NCI-H187 treated with DMSO at 0.1 percent for 48 hours (cell line): ENCODE measurements at regions not wholly inside any gene's neighbourhood (a gene's known extent, or its start where the extent isn't known, plus 50 kb on each side); places are given as distances from the start of the nearest gene placed in this dataset.

ENCODE experiments used
- DNase-seq: peaks from one replicate; lab custom pipeline; 2025; lab: John Stamatoyannopoulos, UW

DNA sequence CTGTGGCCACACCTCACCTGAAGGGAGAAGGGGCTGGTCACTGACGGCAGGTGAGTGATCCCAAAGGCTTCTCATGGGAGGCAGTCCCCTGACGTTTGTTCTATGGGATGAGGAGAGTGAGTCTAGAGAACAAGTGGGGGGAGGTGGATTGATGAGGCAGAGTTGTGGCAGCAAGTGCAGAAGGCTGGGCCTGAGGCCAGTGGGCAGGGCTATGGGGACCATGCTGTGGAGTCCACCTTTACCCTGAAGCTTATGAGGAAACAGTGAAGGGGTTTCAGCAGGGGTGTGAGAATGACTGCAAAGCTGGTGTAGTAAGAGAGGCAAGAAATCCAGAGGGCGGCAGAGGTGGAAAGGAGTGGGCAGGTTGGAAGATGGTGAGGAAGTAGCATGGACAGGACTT lies 96.9 kb upstream of the PFN2 start:
- DNase-seq, result no peak

- no peak for DNase-seq
These were observed 94.3 kb upstream of the PFN2 start for GRCh38 chr3:150064971-150065370.

DNA sequence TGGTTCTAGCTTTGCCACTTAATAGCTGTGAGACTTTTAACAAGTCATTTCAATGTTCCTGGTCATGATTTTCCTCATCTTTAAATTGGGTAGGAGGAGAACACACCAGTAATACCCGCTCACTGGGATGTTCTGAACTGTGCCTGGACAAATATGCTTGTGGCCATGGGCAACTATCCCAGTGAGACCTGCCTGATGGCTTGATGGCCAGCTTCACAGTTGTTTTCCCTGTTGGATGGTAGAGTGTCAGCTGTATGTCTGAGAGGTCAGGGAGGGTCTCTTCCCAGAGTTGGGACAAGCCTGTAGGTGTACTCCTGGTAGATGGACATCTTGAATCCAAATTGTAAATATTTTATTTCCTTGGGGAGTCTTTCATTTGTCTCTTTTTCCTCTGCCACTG lies 92.5 kb upstream of the PFN2 start:
- no peak for DNase-seq

DNA sequence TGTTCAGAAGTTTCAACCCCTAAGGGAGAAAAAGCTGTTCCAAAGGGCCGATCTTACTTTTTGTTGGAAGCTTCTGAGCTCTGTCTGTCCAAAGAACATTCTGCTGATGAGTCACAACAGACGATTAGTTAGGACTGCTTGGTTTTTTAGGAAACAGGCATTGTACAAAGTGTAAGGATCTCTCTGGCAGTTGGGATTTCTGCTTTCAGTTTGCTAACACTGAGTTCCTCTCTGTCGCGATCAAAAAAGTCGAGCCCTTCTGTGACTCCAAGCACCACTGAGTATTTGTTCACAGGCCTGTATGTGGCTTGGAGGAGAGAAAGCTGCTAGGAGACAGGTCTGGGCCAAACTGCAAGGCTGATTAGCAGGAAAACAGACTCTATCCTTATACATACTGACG lies 91.8 kb upstream of the PFN2 start:
- DNase-seq, result no peak

DNA sequence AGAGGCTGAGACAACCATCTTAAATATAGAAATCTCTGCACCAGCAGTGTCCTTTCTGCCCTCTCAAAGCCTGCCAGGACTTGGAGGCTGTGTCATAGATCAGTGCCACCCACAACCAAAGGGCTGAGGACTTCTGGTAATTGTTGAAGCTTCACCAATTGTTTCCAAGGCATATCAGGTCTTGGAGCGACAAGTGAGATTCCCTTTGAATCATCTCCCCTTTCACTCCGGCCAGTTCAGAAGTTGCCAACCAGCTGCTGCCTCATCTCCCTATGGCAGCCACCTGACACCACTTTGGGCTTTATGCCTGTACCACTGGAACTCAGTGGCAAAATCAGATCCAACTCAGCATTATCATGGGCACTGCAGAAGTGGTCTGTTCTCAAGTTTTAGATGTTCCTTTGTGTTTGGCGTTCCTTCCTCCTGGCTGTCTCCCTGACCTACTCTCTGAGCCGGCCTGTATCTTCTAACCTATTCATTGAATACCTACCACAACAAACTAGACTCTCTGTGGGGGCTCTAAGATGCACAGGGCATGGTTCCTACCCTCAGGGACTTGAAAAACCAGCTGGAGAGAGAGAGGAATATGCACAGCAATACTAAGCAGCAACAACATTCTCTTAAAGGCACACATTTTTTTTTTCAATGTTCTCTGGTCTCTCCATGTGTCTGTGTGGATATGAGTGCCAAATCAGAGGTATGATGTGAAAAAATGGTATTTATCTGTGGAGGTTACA lies 90.8 kb upstream of the PFN2 start:
- DNase-seq, result no peak

DNA sequence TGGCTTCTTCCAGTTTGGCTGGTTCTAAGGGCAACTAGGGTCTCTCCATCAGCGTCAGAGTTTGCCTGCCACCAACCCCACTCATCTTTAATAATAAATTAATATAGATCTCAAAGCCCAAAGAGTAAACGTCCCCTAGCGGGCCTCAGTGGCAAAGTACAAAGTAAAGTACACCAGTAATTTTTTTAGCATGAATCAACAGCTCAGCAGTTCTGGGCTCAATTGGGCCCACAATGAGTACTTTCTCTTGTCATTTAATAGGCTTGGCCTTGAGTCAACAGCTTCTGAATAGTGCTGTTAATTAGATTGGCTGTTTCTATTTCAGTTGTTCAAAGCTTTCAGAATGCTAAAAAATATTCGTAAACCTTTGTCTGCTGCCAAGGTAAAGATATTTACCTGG lies 89.0 kb upstream of the PFN2 start:
- DNase-seq, result no peak

DNA sequence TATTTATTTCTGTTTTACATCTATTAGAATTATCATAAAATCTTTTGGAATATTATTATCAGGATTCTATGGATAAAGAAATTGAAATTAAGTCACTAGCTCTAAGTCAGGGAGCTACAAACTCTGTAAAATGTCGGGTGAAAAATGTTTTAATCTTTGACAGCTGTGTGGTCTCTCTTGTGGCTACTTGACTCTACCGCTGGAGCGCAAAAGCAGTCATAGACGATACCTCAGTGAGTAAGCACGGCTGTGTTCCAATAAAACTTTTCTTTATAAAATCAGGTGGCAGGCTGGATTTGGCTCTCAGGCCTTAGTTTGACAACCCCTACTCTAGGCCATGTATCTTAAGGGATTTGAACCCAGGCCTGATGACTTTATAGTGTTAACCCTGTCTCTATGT lies 88.5 kb upstream of the PFN2 start:
- DNase-seq, result no peak

DNA sequence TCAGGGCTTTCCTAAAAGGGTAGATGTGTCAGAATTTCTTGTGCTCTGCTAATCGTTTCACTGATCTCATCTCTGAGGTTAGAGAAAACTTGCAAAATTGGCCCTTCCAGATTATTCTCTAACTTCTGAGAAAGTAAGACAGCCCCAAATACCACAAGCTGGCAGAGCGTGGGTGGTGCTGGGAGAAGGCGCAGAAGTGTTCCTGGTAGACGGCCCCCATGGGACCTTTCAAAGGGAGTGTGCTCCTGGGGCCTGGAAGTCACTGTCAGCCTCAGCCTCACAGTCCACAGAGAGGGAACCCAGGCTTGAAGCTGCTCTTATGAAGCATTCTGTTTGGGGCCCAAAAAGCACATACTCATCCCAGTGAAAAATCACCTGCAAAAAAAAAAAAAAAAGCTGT lies 86.5 kb upstream of the PFN2 start:
- DNase-seq, result no peak

GRCh38 chr3:150055332-150055731 lies 84.6 kb upstream of the PFN2 start:
- DNase-seq, result no peak

- no peak for DNase-seq
These were observed 83.9 kb upstream of the PFN2 start for GRCh38 chr3:150054635-150055034.

GRCh38 chr3:150050510-150050909 lies 79.8 kb upstream of the PFN2 start:
- no peak for DNase-seq

DNA sequence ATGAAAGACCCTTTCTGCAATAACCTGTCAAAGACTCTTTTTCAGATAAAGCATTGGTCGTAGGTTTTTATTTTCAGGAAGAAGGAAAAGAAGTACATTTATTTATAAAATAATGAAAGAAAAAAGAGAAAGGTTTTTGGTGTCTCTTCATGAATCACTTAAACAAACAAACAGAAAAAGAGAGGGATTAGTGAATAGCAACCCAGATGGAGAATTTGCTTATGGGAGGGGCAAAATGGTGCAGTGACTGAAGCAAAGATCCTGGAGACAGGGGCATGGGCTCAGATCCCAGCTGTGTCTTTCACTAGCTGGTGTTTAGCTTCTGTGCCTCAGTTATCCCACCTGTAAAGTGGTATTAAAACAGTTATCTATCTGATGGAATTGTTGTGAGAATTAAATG lies 78.6 kb upstream of the PFN2 start:
- no peak for DNase-seq

DNA sequence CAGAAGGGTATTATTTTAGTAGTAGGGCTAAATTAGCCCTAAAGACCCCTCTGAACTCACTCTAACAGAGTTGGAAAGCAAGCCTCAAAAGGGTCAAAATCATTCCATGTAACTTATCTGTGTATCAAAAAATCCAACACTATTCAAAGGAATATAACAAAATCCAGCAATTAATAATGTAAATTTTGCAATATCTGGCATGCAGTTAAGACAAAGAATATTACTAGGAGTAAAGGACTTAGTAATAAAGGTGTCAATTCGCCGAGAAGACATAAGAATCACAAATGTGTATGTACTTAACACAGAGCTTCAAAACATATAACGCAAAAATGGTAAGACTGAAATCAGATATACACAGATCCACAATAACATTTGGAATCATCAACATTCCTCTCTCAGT lies 71.2 kb upstream of the PFN2 start:
- no peak for DNase-seq

- DNase-seq, result no peak
These were observed 69.4 kb upstream of the PFN2 start for GRCh38 chr3:150040097-150040496.

GRCh38 chr3:150038830-150039229 lies 68.1 kb upstream of the PFN2 start:
- DNase-seq, result no peak

- DNase-seq, result no peak
These were observed 66.1 kb upstream of the PFN2 start for GRCh38 chr3:150036780-150037179.

DNA sequence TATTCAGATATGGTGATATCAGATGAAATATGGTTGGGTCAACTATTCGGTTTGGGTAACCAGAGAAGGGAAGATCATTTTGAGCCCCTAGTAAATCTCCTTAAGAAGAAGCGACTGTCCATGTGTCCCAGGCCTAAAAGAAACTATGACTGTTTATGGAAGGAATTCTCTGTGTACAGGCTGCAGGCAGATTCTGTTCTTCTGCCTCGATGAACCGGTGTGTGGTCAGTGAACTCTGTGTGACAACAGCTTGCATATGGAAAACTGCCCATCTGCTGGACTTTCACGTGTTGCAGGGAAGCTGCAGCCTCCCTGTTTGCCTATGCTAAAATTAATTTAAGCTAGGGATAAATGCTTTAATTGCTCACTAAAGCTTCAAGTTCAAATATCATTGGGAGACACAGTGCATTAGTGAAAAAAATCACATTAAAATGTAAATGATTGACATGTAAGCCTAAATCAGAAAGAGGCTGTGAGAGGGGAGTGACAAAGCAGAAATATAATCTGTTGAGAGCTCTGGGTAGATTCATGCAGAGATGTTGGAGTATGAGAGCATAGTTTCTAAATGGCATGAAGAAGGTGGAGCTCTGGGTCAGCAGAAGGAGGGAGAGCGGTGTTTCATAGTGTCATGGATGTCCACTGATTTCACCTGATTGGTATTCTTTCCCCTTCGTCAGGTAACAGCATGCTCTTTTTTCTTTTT lies 65.4 kb upstream of the PFN2 start:
- no peak for DNase-seq

- DNase-seq, result no peak
These were observed 64.6 kb upstream of the PFN2 start for GRCh38 chr3:150035301-150035779.

- no peak for DNase-seq
These were observed 63.0 kb upstream of the PFN2 start for GRCh38 chr3:150033721-150034120.

GRCh38 chr3:150030841-150031240 lies 60.1 kb upstream of the PFN2 start:
- DNase-seq, result no peak

GRCh38 chr3:150023239-150023636 lies 52.5 kb upstream of the PFN2 start:
- DNase-seq, result no peak

DNA sequence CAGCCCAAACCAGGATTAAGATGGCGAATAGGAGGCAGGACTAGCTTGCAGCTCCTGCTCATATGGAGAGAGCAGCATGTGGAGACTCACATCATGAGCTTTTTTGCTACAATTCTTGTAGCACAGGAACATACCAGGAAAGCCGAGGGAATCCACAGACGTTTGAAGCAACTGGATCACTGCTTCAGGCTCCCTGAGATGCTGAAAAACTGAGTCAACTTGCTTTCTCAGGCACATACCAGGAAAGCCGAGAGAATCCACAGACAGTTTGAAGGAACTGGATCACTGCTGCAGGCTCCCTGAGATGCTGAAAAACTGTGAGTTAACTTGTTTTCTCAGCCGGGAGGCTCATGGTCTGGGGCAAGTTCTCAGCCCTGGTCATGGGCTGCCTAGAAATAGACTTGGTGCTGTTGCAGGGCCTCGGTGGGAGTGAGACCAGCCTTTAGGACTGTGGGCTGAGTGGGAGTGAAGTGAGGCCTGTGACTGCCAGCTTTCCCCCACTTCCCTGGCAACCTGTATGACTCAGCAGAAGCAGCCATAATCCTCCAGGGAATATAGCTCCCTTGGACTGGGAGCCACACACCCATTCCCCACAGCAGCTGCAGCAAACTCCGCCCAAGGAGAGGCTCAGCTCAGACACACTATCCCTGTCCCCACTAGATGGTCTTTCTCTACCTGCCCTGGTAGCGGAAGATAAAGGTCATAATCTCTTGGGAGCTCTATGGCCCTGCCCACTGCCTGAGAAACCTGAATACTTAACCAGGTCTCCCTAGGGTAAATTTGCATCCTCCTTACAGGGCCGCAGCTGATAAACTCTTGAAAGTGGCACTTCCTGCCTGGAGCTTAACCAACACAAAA lies 51.9 kb upstream of the PFN2 start:
- DNase-seq, result peak; percentile 61

GRCh38 chr3:150020527-150020926 lies 49.8 kb upstream of the PFN2 start:
- DNase-seq, result no peak
